MCF 10A (cell line): ENCODE measurements at regions not wholly inside any gene's neighbourhood (a gene's known extent, or its start where the extent isn't known, plus 50 kb on each side); places are given as distances from the start of the nearest gene placed in this dataset.

ENCODE experiments used
- BruUV-seq: library from RNA; stranded (reverse); fragments of 400-500 nt; replicated peaks from 2 replicates; lab custom pipeline; 2021; lab: Mats Ljungman, UMichigan
- CTCF ChIA-PET: fragments of 300-600 bp; sonication (Branson Sonifier 250); formaldehyde crosslinking; extraction: SDS; loops from one replicate; lab custom pipeline; 2021; ENCODE audit warnings: antibody characterized with exemption, inconsistent platforms; lab: Yijun Ruan, JAX
- POLR2A ChIA-PET: fragments of 300-600, 350-650 bp; sonication (Branson Sonifier 250); formaldehyde crosslinking; extraction: SDS; loops from one replicate; lab custom pipeline; 2020; ENCODE audit warnings: antibody characterized with exemption, inconsistent platforms; lab: Yijun Ruan, JAX
- DNase-seq: peaks from one replicate; pipeline ENCODE4 v3.0.0-alpha.2; 2018; ENCODE audit not compliant: unreplicated experiment
- H3K27ac Mint-ChIP-seq: one replicate; pipeline ENCODE4 v1.8.0; 2022; ENCODE audit warnings: mild to moderate bottlenecking, low read depth, mixed read lengths; ENCODE audit not compliant: unreplicated experiment
- H3K27me3 Mint-ChIP-seq: one replicate; pipeline ENCODE4 v1.8.0; 2022; ENCODE audit warnings: mixed read lengths; ENCODE audit not compliant: insufficient read depth, unreplicated experiment
- H3K36me3 Mint-ChIP-seq: one replicate; pipeline ENCODE4 v1.8.0; 2022; ENCODE audit warnings: mild to moderate bottlenecking, moderate library complexity, mixed read lengths; ENCODE audit not compliant: insufficient read depth, unreplicated experiment
- H3K4me1 Mint-ChIP-seq: one replicate; pipeline ENCODE4 v1.8.0; 2022; ENCODE audit warnings: mixed read lengths; ENCODE audit not compliant: insufficient read depth, unreplicated experiment
- H3K4me3 Mint-ChIP-seq: one replicate; pipeline ENCODE4 v1.8.0; 2022; ENCODE audit warnings: mild to moderate bottlenecking, moderate library complexity, mixed read lengths; ENCODE audit not compliant: unreplicated experiment
- H3K9me3 Mint-ChIP-seq: one replicate; pipeline ENCODE4 v1.8.0; 2022; ENCODE audit warnings: mixed read lengths; ENCODE audit not compliant: unreplicated experiment
- intact Hi-C: fragments of 100-400 bp; cut with micrococcal nuclease; formaldehyde crosslinking; loops from 2 replicates; pipeline ENCODE4 v1.14.1; 2022
- TF ChIP-seq, protein P1 (sequence below): fragments of 200-600 bp; IDR thresholded peaks from one replicate; pipeline ENCODE4 v1.8.0; 2022; ENCODE audit warnings: antibody characterized with exemption, mild to moderate bottlenecking; ENCODE audit not compliant: unreplicated experiment

DNA sequence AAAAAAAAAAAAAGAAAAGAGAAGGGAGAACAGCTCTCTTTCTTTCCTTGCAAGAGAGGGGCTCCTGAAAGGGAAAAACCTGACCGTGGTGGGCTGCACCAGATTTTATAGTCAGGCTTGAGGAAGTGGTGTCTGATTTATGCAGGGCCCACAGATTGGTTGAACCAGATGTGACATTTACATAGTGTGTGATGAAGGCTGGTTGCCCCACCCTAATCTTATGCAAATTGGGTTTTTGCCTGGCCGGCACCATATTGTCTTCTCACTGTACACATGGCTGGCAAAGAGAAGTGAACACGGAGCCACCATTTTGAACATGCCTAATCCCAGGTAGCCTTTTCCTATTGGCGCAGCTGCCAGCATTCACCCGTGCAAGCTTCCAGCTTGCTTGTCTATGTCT lies 154.4 kb downstream of the OXSM start:
- no peak overlapping the region for H3K4me3 Mint-ChIP-seq
- no peaks in the 10 kb centered on the region for H3K9me3 Mint-ChIP-seq
- CTCF ChIA-PET: interaction anchor here (0.6 kb wide), 1 partner anchor 8 kb away, joined by 4 read pairs; no protein-coding TSS in a partner anchor
- POLR2A ChIA-PET: no interaction called here
- H3K27me3 Mint-ChIP-seq: no peaks in the 10 kb centered on the region
- H3K36me3 Mint-ChIP-seq: no peaks in the 10 kb centered on the region
- no TSS peak for BruUV-seq
- no peak overlapping the region for H3K27ac Mint-ChIP-seq
- TF ChIP-seq, protein P1, sequence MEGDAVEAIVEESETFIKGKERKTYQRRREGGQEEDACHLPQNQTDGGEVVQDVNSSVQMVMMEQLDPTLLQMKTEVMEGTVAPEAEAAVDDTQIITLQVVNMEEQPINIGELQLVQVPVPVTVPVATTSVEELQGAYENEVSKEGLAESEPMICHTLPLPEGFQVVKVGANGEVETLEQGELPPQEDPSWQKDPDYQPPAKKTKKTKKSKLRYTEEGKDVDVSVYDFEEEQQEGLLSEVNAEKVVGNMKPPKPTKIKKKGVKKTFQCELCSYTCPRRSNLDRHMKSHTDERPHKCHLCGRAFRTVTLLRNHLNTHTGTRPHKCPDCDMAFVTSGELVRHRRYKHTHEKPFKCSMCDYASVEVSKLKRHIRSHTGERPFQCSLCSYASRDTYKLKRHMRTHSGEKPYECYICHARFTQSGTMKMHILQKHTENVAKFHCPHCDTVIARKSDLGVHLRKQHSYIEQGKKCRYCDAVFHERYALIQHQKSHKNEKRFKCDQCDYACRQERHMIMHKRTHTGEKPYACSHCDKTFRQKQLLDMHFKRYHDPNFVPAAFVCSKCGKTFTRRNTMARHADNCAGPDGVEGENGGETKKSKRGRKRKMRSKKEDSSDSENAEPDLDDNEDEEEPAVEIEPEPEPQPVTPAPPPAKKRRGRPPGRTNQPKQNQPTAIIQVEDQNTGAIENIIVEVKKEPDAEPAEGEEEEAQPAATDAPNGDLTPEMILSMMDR: no peak
- no peak for DNase-seq
- intact Hi-C loops: no loop called here
- H3K4me1 Mint-ChIP-seq: no peaks in the 10 kb centered on the region

DNA sequence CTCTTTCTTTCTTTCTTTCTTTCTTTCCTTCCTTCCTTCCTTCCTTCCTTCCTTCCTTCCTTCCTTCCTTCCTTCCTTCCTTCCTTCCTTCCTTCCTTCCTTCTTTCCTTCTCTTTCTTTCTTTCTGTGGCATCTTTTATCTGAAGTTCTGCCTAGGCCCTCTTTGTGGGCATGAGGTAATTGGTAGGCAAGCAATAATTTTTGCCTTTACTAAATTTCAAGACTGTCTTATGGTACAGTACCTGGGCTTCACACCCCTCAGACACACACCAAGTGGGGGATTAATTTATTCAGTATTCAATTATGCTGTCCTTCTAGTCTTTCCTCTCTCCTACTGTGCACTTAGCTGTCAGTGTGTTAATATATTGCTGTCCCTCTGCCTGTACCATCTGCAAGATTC lies 155.5 kb downstream of the OXSM start:
- H3K9me3 Mint-ChIP-seq: no peaks in the 10 kb centered on the region
- POLR2A ChIA-PET: no interaction called here
- TF ChIP-seq, protein P1: no peak
- BruUV-seq: no TSS peak
- intact Hi-C loops: no loop called here
- H3K27ac Mint-ChIP-seq: no peak overlapping the region
- CTCF ChIA-PET: no interaction called here
- H3K27me3 Mint-ChIP-seq: no peaks in the 10 kb centered on the region
- H3K36me3 Mint-ChIP-seq: no peaks in the 10 kb centered on the region
- H3K4me3 Mint-ChIP-seq: no peak overlapping the region
- no peak for DNase-seq
- no peaks in the 10 kb centered on the region for H3K4me1 Mint-ChIP-seq

DNA sequence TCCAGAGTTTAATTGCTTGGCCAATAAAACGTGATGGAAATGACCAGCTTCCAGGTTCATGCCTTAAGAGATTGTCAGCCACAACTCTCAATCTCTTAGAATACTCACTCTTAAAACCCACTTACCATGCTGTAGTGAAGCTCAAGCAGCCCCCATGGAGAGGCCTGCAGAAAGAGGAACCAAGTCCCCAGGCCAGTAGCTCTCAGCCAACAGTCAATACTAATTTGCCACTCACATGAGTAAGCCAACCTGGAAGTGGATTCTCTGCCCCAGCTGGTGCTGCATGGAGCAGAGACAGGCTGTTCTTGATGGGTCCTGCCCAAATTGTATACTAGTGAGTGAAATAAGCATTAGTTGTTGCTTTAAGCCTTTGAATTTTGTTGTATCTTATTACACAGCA lies 155.9 kb downstream of the OXSM start:
- DNase-seq: no peak
- Mint-ChIP-seq H3K36me3 (no peaks in the 10 kb centered on the region), H3K27ac (no peak overlapping the region), H3K4me3 (no peak overlapping the region), H3K9me3 (no peaks in the 10 kb centered on the region), H3K27me3 (no peaks in the 10 kb centered on the region), H3K4me1 (no peaks in the 10 kb centered on the region)
- no TSS peak for BruUV-seq
- CTCF ChIA-PET: interaction anchor here (0.6 kb wide), 3 partner anchors 173 to 557 kb away, joined by 3 read pairs; no protein-coding TSS in a partner anchor
- intact Hi-C loops: no loop called here
- POLR2A ChIA-PET: no interaction called here
- TF ChIP-seq, protein P1: no peak

DNA sequence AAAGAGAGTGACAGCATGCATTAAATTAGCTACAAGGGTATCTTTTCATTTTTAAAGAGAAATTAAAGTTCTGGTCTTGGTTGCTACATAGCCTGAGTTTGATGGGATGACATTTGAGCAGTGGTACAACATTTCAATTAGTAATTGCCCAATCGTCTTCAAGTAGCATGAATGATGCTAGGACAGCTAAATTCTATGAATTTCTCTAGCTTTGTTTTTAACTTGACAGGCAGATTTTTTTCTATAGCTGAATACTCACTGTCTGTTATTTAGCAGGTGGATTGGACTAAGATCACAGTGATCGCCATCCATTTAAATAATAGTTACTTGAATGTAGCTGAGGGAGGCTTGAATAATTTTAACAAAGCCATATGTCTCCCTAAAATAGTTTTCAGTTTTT lies 162.2 kb downstream of the OXSM start:
- no peaks in the 10 kb centered on the region for H3K36me3 Mint-ChIP-seq
- H3K27ac Mint-ChIP-seq: no peak overlapping the region
- no TSS peak for BruUV-seq
- H3K4me1 Mint-ChIP-seq: no peaks in the 10 kb centered on the region
- TF ChIP-seq, protein P1: no peak
- no peak overlapping the region for H3K4me3 Mint-ChIP-seq
- ChIA-PET CTCF (interaction anchor here (1.0 kb wide), 1 partner anchor 9 kb away, joined by 5 read pairs; no protein-coding TSS in a partner anchor), POLR2A (no interaction called here)
- H3K9me3 Mint-ChIP-seq: no peaks in the 10 kb centered on the region
- intact Hi-C loops: no loop called here
- no peak for DNase-seq
- H3K27me3 Mint-ChIP-seq: no peaks in the 10 kb centered on the region
